Body of pancreas (tissue), 4 donors: ENCODE measurements at regions not wholly inside any gene's neighbourhood (a gene's known extent, or its start where the extent isn't known, plus 50 kb on each side); places are given as distances from the start of the nearest gene placed in this dataset.

Experiments
- ATAC-seq: fragments of 150-250 bp; one replicate; pipeline ENCODE4 v1.9.1; 2016
- DNase-seq, 4 donors: peaks; one replicate each; pipeline ENCODE4 v3.0.0-alpha.2; 2019
- H3K27ac ChIP-seq, 4 donors: fragments of 200-600 bp; sonication (generic); 1 replicate in 3 of 4; 2 replicates in 1 of 4; pipeline versions ENCODE4 v1.5.1 to v1.6.1; 2016 to 2019; ENCODE audit warnings: mild to moderate bottlenecking in 1 of 4, mixed read lengths in 1 of 4, moderate library complexity in 1 of 4
- H3K27me3 ChIP-seq, 2 donors: fragments of 200-600 bp; sonication (generic); one replicate each; pipeline ENCODE4 v1.6.0; 2016; ENCODE audit warnings: mild to moderate bottlenecking in 1 of 2
- H3K36me3 ChIP-seq, 2 donors: fragments of 200-600 bp; sonication (generic); replicated peaks in 1 of 2; 2 replicates each; pipeline ENCODE4 v1.5.1; 2016; ENCODE audit warnings: low read depth in 2 of 2; ENCODE audit not compliant: insufficient read depth in 1 of 2
- H3K4me1 ChIP-seq: fragments of 200-600 bp; sonication (generic); one replicate; pipeline ENCODE4 v1.6.0; 2016
- H3K4me3 ChIP-seq, 2 donors: fragments of 200-600 bp; sonication (generic); 1 replicate in 1 of 2; 2 replicates in 1 of 2; pipeline ENCODE4 v1.5.1; 2016 to 2019
- H3K9me3 ChIP-seq, 3 donors: fragments of 200-600 bp; sonication (generic); 1 replicate in 2 of 3; 2 replicates in 1 of 3; pipeline ENCODE4 v1.5.1; 2016
- POLR2A ChIP-seq, 3 donors: fragments of 450-650 bp; IDR thresholded peaks; one replicate each; pipeline ENCODE4 v1.6.1; 2016; ENCODE audit warnings: antibody characterized with exemption in 3 of 3, mild to moderate bottlenecking in 2 of 3
- WGBS, 2 donors: methylation state at CpG; one replicate each; pipeline ENCODE4 v1.1.5; 2017; 5-methylcytosine and 5-hydroxymethylcytosine counted together
- intact Hi-C: fragments of 100-400 bp; cut with DNase I; formaldehyde crosslinking; loops from one replicate; pipeline ENCODE4 v1.15.1; 2023
- TF ChIP-seq, protein P1 (sequence below), 7 experiments: fragments of 450-650 bp in 4 of 7; fragments of 200-600 bp in 3 of 7; sonication (generic) in 3 of 7; IDR thresholded peaks; one replicate each; pipeline ENCODE4 v1.5.1; 2016 to 2019; ENCODE audit warnings: antibody characterized with exemption in 7 of 7

DNA sequence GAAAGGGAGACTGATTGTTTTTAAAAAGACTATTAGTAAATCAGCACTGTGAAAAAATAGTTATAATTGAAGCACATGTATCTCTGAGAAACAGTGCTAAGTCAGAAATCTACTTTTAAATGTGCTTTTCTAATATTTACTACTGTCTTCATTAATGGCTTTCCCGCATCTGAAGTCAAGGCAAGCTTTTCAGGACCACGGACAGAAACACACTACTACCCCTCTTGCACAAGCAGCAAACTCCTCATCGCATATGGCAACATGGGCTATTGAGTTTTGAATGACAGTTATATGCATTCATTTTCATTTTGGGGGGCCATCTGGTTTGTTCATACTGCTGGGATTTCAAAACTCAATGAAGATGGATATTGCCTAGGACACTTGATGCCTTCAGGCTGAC lies 433.4 kb upstream of the CAMK1G start:
- no peaks in the 10 kb centered on the region for H3K36me3 ChIP-seq
- WGBS, 2 donors, result 11 to 15% methylated on average over 3 of the region's 3 CpGs
- no peak for DNase-seq
- TF ChIP-seq, protein P1, sequence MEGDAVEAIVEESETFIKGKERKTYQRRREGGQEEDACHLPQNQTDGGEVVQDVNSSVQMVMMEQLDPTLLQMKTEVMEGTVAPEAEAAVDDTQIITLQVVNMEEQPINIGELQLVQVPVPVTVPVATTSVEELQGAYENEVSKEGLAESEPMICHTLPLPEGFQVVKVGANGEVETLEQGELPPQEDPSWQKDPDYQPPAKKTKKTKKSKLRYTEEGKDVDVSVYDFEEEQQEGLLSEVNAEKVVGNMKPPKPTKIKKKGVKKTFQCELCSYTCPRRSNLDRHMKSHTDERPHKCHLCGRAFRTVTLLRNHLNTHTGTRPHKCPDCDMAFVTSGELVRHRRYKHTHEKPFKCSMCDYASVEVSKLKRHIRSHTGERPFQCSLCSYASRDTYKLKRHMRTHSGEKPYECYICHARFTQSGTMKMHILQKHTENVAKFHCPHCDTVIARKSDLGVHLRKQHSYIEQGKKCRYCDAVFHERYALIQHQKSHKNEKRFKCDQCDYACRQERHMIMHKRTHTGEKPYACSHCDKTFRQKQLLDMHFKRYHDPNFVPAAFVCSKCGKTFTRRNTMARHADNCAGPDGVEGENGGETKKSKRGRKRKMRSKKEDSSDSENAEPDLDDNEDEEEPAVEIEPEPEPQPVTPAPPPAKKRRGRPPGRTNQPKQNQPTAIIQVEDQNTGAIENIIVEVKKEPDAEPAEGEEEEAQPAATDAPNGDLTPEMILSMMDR (IDR thresholded peaks at IDR 0.05), result no peak
- no peak for TF ChIP-seq POLR2A (IDR thresholded peaks at IDR 0.05)
- intact Hi-C loops, result no loop called here
- H3K27me3 ChIP-seq, result no peaks in the 10 kb centered on the region
- H3K4me1 ChIP-seq, result no peaks in the 10 kb centered on the region
- ATAC-seq, result no peak
- H3K27ac ChIP-seq, result no peak overlapping the region
- H3K4me3 ChIP-seq, result no peak overlapping the region
- H3K9me3 ChIP-seq, result no peaks in the 10 kb centered on the region

DNA sequence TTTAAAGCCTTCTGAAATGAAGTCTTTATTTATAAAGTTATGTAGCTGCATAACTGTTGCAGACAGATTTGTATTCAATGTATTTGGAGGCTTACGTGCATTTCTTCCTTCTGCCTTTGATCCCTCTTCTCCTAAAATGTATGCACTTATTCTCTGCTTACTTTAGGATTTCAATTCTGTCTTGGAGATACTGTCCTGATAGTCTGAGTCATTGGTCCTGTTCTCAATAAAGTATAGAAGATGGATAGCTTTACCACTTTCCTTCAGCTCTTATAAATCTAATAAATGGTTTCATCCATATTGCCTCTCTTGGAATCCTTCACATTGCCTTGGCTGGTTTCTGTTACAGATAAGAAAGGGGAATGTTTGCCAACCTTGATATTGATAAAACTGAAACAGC lies 430.1 kb upstream of the CAMK1G start:
- DNase-seq (no peak), ATAC-seq (no peak)
- intact Hi-C loops, result no loop called here
- Histone ChIP-seq H3K9me3 (no peaks in the 10 kb centered on the region), H3K27ac (no peak overlapping the region), H3K27me3 (no peaks in the 10 kb centered on the region), H3K36me3 (no peaks in the 10 kb centered on the region), H3K4me3 (no peak overlapping the region), H3K4me1 (no peaks in the 10 kb centered on the region)
- TF ChIP-seq, protein P1 (IDR thresholded peaks at IDR 0.05), result no peak
- TF ChIP-seq POLR2A (IDR thresholded peaks at IDR 0.05), result no peak
- 53 to 67% methylated on average over 1 of the region's 1 CpG for WGBS, 2 donors

DNA sequence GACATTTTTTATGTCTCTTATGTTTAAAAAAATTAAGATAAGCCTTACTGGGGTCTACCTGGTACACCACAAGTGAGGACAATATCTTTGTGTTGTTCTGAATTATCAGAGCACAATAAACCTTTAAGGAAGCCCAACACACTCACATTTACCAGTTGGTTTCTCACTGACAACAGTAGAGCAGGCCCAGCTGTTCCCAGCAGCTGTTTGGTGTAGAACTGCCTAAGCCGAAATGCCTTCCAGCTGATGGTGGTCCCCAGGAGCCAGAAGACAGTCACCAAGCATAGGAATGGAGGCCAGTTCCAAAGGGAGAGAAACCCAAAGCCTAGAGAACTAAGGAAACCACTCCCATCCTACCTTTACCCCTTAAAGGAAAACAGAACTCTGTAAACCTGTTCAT lies 428.6 kb upstream of the CAMK1G start:
- no peak for TF ChIP-seq POLR2A (IDR thresholded peaks at IDR 0.05)
- TF ChIP-seq, protein P1 (IDR thresholded peaks at IDR 0.05), result no peak

DNA sequence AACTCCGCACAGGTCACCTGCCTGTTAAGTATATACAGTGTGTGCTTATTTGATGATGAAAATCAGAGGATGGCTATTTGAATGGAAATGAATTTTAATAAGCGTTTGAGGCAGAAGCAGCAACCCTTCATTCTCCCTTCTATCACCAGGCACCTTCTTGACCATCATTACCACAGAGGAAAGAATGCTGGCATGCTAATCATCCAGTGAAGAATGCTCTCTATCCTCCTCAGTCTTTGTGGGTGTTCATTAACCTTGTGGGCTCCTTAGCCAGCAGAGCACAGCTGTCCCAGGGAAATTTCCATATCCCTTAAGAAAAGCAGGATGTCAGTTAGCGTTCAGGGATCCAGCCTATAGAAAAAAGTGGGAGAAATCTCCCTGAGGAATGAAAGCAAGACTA lies 428.0 kb upstream of the CAMK1G start:
- Histone ChIP-seq H3K27ac (no peak overlapping the region), H3K36me3 (no peaks in the 10 kb centered on the region), H3K4me1 (no peaks in the 10 kb centered on the region), H3K4me3 (no peak overlapping the region), H3K27me3 (no peaks in the 10 kb centered on the region), H3K9me3 (no peaks in the 10 kb centered on the region)
- WGBS, 2 donors, result 51 to 56% methylated on average over 3 of the region's 3 CpGs
- no peak for TF ChIP-seq POLR2A (IDR thresholded peaks at IDR 0.05)
- TF ChIP-seq, protein P1 (IDR thresholded peaks at IDR 0.05), result no peak
- intact Hi-C loops, result no loop called here
- DNase-seq (no peak), ATAC-seq (no peak)

More for the DNA sequence above, 428.6 kb upstream of the CAMK1G start:
- no peak for DNase-seq
- Histone ChIP-seq H3K27ac (no peak overlapping the region), H3K27me3 (no peaks in the 10 kb centered on the region), H3K4me3 (no peak overlapping the region), H3K4me1 (no peaks in the 10 kb centered on the region), H3K36me3 (no peaks in the 10 kb centered on the region), H3K9me3 (no peaks in the 10 kb centered on the region)
- WGBS, 2 donors, result 28 to 77% methylated on average over 1 of the region's 1 CpG
- intact Hi-C loops, result no loop called here
- ATAC-seq, result no peak

DNA sequence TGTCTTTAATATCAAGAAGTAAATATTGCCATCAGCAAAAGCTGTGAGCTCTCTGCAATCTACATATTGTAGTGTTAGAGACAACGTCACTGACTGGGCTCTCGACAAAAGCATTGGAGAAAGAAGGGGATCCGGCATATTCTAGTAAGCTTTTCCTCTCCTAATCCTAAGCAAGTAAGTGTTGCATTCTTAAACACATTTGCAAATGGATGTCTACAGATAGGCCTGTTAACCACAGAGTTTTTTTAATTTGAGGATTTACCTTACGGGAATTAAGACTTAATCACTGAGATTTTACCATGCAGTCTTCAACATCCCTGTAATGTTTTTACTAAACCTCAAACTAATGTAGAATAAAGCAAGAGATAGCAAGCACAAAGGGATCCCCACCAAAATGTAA lies 426.5 kb upstream of the CAMK1G start:
- H3K27me3 ChIP-seq, result no peaks in the 10 kb centered on the region
- no peak for TF ChIP-seq POLR2A (IDR thresholded peaks at IDR 0.05)
- TF ChIP-seq, protein P1 (IDR thresholded peaks at IDR 0.05), result no peak
- intact Hi-C loops, result no loop called here
- no peaks in the 10 kb centered on the region for H3K36me3 ChIP-seq
- WGBS, 2 donors, result 76 to 86% methylated on average over 4 of the region's 4 CpGs
- H3K4me1 ChIP-seq, result no peaks in the 10 kb centered on the region
- H3K9me3 ChIP-seq, result no peaks in the 10 kb centered on the region
- no peak overlapping the region for H3K4me3 ChIP-seq
- DNase-seq (no peak), ATAC-seq (no peak)
- H3K27ac ChIP-seq, result no peak overlapping the region
